GM19025 (cell line): ENCODE measurements at regions not wholly inside any gene's neighbourhood (a gene's known extent, or its start where the extent isn't known, plus 50 kb on each side); places are given as distances from the start of the nearest gene placed in this dataset.
"Not testable (repeated sequence)": the region's sequence is repeated elsewhere in the genome, so short reads cannot be mapped to it uniquely, and the experiment has no call there.

Source experiments
- ATAC-seq: cut with Tn5 transposase; IDR thresholded peaks from one replicate; pipeline ENCODE4 v1.9.1; 2021; ENCODE audit warnings: mild to moderate bottlenecking, low read depth, moderate library complexity; ENCODE audit not compliant: unreplicated experiment

DNA sequence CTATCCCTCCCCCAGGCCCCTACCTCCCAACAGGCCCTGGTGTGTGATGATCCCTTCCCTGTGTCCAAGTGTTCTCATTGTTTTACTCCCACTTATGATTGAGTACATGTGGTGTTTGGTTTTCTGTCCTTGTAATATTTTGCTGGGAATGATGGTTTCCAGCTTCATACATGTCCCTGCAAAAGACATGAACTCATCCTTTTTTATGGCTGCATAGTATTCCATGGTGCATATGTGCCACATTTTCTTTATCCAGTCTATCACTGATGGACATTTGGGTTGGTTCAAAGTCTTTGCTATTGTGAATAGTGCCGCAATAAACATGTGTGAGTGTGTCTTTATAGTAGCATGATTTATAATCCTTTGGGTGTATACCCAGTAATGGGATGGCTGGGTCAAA is 151.7 kb downstream of the VSIG4 start:
- not testable (repeated sequence) for ATAC-seq

GRCh38 chrX:65883556-65883955 is 156.3 kb downstream of the VSIG4 start:
- ATAC-seq: no peak

DNA sequence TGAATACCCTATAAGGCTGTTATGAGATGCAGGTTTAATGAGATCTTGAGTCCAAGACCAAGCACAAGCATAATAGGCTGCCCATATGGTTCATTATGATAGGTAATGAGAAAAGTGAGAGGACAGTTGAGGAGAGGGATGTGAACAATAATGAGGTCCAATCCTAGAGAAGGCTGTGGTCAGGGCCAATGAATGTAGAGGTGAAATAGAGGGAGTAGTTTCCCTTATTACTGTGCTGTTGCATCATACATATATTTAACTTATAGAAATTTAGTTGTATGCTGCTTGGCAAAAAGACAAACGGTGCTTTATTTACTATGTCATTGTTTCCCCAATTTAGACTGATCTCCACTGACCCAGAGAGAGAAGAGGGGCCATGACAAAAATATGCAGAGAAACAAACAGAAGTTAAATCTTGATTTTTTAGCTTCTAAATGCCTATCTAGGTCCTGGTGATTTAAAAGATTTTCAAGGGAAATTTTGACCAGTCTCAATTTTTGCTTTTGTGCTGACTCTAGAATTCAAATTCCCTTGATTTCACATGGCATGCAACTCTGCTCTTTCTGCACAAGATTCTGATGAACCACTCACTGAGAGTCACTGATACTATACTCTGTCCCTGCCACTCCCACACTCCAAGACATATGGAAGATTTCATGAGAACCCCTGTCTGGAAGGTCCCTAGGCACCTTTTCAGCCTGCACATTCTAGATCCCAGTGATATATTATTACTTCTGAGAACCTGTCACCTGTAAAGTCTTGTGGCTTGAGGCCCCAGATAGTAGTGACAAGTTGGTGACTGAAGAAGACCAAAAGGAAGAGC is 159.7 kb downstream of the VSIG4 start:
- no peak for ATAC-seq

- ATAC-seq: no peak
Measured at GRCh38 chrX:65878456-65878855, 161.4 kb downstream of the VSIG4 start.

DNA sequence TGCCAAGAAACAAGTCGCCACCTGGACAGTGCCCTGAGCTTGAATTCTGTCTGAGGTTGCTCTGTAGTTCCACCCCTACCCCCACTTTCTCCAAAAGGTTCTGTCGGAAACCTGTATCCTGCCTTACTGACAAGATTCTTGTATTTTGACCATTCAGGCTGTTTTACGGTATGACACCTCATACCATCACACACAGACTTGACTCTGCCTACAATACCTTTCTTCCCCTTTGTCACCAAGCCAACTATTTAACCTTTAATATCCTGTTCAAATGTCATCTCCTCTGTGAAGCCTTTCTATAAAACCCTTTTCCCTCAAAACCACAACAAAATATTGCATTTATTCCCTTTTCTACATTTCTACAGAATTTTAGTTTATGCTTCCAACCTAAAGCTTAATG is 161.9 kb downstream of the VSIG4 start:
- no peak for ATAC-seq

GRCh38 chrX:65875614-65876013 is 164.3 kb downstream of the VSIG4 start:
- not testable (repeated sequence) for ATAC-seq

DNA sequence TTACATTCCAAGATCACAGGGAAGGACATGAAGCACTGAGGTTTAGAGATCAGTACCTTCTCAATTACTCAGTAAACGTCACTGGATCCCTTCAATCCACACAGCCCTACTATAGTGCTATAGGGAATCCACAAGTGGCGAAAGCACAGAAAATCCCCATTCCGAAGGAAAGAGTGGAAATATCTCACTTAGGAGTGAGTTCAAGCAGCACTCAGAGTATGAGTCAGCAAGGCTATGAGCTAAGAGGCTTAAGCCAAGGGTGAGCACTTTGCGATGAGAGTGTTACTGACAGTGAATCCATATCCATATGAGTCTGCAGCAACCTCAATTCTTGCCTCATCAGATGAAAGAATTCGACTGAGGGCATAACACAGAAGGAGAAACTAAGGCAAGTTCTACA is 165.1 kb downstream of the VSIG4 start:
- ATAC-seq: no peak

DNA sequence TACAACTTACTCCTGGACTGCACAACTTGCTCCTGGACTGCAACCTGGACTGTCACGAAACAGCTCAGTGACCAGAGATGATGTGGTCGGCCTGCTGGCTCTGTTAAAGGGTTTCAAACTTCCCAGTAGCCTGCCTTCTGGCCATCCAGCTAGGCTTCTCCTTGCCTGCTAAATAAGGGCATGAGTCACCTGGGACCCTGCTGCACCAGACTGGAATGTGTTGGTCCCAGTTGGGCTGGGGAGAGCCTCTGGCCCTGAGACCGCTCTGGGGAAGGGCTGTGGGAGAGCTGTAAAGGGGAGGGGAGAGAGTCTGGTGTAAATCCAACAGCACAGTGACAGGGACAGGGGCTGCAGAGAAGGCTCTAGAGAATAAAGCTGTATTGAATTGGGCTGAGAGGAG is 165.8 kb downstream of the VSIG4 start:
- no peak for ATAC-seq

DNA sequence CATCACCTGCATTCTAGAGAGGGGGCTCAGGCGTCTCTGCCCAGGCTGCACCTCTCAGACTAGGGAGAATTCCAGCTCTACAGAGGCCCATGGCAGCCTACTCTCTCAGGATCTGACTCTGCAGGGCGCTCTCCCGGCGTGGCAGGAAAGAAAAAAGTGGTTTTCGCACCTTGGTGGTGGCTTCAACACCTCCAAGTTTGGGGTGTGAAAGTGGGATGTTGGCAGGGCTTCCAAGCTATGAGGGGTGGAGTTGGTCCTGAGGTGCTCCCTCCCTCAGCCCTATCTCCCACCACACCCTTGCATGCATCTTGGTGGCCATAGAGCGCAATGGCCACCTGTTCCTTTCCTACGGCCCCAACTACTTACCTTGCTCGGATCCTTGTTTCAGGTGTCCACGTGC is 166.5 kb downstream of the VSIG4 start:
- no peak for ATAC-seq

DNA sequence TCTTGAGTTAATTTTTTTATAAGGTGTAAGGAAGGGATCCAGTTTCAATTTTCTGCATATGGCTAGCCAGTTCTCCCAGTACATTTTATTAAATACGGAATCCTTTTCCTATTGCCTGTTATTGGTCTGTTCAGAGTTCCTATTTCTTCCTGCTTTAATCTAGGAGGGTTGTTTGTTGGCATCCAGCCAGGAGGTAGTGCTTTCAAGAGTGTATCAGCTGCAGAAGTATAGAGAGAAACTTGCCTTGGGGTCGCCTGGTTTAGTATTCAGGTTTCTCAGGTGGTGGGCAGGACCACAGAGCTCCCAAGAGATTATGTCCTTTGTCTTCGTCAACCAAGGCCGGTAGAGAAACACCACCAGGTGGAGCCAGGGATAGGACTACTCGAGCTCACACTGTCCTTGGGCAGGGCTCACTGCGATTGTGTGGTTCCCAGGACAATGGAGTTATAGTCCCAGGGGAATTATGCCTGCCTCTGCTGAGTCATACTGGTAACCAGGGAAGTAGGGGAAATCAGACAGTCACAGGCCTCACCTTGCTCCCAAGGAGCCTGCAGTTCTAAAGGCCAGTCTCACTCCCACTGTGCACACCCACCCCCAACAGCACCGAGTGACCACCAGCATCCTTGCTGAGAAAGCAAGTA is 168.1 kb downstream of the VSIG4 start:
- peak; percentile 76 for ATAC-seq

DNA sequence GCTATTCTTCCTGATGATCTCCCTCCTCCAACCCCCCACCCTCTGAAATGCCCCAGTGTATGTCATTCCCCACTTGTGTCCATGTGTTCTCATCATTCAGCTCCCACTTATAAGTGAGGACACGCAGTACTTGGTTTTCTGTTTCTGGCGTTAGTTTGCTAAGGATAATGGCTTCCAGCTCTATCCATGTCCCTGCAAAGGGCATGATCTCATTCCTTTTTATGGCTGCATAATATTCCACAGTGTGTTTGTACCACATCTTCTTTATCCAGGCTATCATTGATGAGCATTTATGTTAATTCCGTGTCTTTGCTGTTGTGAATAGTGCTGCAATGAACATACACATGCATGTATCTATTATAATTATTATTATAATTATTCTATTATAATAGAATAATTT is 169.3 kb downstream of the VSIG4 start:
- not testable (repeated sequence) for ATAC-seq

DNA sequence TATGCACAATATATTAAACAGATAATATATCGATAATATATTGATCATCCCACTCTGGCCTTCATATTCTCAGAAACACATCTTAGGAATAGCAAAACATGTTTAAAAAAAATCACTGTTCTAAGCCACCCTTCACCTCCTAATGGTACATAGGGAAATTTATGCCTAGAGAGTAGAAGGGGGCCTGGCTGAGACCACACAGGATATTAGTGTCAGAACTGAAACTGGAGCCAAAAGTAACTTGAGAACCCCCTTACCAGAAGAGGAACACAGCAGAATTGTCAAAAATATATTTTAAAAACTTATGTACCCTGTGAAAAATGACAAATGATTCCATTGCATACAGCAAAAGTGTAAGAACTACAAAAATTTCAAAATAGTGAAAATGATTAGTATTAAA is 173.1 kb downstream of the VSIG4 start:
- no peak for ATAC-seq

DNA sequence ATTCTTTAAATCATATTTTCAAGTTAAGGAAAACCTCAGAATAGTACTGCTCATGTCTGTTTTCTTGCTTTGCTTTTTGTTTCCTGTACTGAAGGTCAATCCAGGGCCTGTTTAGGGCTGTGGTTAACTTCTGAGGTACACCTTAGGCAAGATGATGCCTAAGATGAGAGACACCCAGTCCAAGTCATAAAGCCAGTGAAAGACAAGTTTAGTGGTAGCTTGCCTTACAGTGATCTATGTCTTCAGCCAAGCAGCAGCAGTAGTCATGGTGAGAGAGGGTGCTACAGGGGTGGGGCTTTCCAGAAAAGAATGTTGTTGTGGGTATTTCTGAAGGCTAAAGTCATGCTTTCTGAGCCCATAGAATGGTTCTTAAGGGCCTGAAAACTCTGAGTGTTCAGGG is 173.7 kb downstream of the VSIG4 start:
- ATAC-seq: peak; percentile 67

- ATAC-seq: no peak
Measured at GRCh38 chrX:65862638-65863037, 177.2 kb downstream of the VSIG4 start.

- ATAC-seq: no peak
Measured at GRCh38 chrX:65859299-65859698, 180.6 kb downstream of the VSIG4 start.

- ATAC-seq: not testable (repeated sequence)
Measured at GRCh38 chrX:65854437-65854836, 185.4 kb downstream of the VSIG4 start.

- ATAC-seq: not testable (repeated sequence)
Measured at GRCh38 chrX:65851306-65851705, 183.9 kb downstream of the MSN start.

GRCh38 chrX:65850821-65851220 is 183.4 kb downstream of the MSN start:
- not testable (repeated sequence) for ATAC-seq

GRCh38 chrX:65846974-65847373 is 179.5 kb downstream of the MSN start:
- ATAC-seq: no peak

GRCh38 chrX:65841263-65841662 is 173.8 kb downstream of the MSN start:
- ATAC-seq: no peak

GRCh38 chrX:65838674-65839073 is 171.2 kb downstream of the MSN start:
- ATAC-seq: no peak
